Liver (tissue), 8 donors: ENCODE measurements at regions not wholly inside any gene's neighbourhood (a gene's known extent, or its start where the extent isn't known, plus 50 kb on each side); places are given as distances from the start of the nearest gene placed in this dataset.

Experiments used
- DNase-seq: peaks from one replicate; pipeline ENCODE4 v3.0.0-alpha.2; 2017; ENCODE audit warnings: low spot score
- H3K27ac ChIP-seq, 2 donors: one replicate each; pipeline ENCODE4 v1.7.0; 2013; ENCODE audit warnings: inconsistent platforms in 2 of 2, low read length in 2 of 2, control low read depth in 1 of 2, low read depth in 1 of 2, mild to moderate bottlenecking in 1 of 2
- H3K27me3 ChIP-seq, 4 donors: one replicate each; pipeline versions ENCODE4 v1.6.1 to v1.7.0; 2013; ENCODE audit warnings: low read length in 3 of 4, inconsistent platforms in 1 of 4, mild to moderate bottlenecking in 1 of 4, moderate library complexity in 1 of 4; ENCODE audit not compliant: control insufficient read depth in 4 of 4, insufficient read depth in 4 of 4
- H3K36me3 ChIP-seq, 4 donors: one replicate each; pipeline versions ENCODE4 v1.6.1 to v1.7.0; 2013; ENCODE audit warnings: low read length in 3 of 4, mild to moderate bottlenecking in 3 of 4, low read depth in 1 of 4, moderate library complexity in 1 of 4; ENCODE audit not compliant: control insufficient read depth in 4 of 4, insufficient read depth in 3 of 4
- H3K4me1 ChIP-seq, 4 donors: one replicate each; pipeline versions ENCODE4 v1.6.1 to v1.7.0; 2013; ENCODE audit warnings: low read length in 3 of 4, mild to moderate bottlenecking in 3 of 4, moderate library complexity in 1 of 4; ENCODE audit not compliant: control insufficient read depth in 4 of 4, insufficient read depth in 4 of 4
- H3K4me3 ChIP-seq, 3 donors: one replicate each; pipeline versions ENCODE4 v1.6.1 to v1.7.0; 2013; ENCODE audit warnings: low read length in 3 of 3, control low read depth in 1 of 3, low read depth in 1 of 3, mild to moderate bottlenecking in 1 of 3
- H3K9ac ChIP-seq, 2 donors: one replicate each; pipeline ENCODE4 v1.7.0; 2013; ENCODE audit warnings: low read length in 2 of 2, mild to moderate bottlenecking in 2 of 2, moderate library complexity in 2 of 2, control low read depth in 1 of 2, low read depth in 1 of 2
- H3K9me3 ChIP-seq, 4 donors: one replicate each; pipeline versions ENCODE4 v1.6.1 to v1.7.0; 2013; ENCODE audit warnings: low read length in 3 of 4; ENCODE audit not compliant: control insufficient read depth in 4 of 4
- CTCF ChIP-seq: fragments of 150-350 bp; IDR thresholded peaks from 2 replicates; pipeline ENCODE4 v1.5.1; 2017; ENCODE audit warnings: improper control_type of control experiment, low read depth, low read length; ENCODE audit not compliant: missing input control
- EGR1 ChIP-seq, 2 donors: IDR thresholded peaks; 2 replicates each; pipeline ENCODE4 v1.6.1; 2016 to 2018; ENCODE audit warnings: antibody characterized with exemption in 2 of 2, low read depth in 2 of 2
- FOXA1 ChIP-seq: IDR thresholded peaks from 2 replicates; pipeline ENCODE4 v1.6.1; 2016; ENCODE audit warnings: antibody characterized with exemption
- HNF4A ChIP-seq, 2 donors: conservative IDR thresholded peaks; 2 replicates each; pipeline ENCODE4 v1.6.1; 2016; ENCODE audit warnings: antibody characterized with exemption in 2 of 2, mild to moderate bottlenecking in 2 of 2
- HNF4G ChIP-seq: IDR thresholded peaks from 2 replicates; pipeline ENCODE4 v1.6.1; 2016; ENCODE audit warnings: antibody characterized with exemption
- JUND ChIP-seq, 2 donors: IDR thresholded peaks; 2 replicates each; pipeline ENCODE4 v1.6.1; 2016; ENCODE audit warnings: antibody characterized with exemption in 2 of 2
- MAX ChIP-seq: IDR thresholded peaks from 2 replicates; pipeline ENCODE4 v1.6.1; 2016; ENCODE audit warnings: antibody characterized with exemption
- RAD21 ChIP-seq, 2 donors: IDR thresholded peaks; 2 replicates each; pipeline ENCODE4 v1.6.1; 2016; ENCODE audit warnings: antibody characterized with exemption in 2 of 2, mild to moderate bottlenecking in 2 of 2
- REST ChIP-seq: IDR thresholded peaks from 2 replicates; pipeline ENCODE4 v1.6.1; 2016; ENCODE audit warnings: antibody characterized with exemption, mild to moderate bottlenecking
- RXRA ChIP-seq, 2 donors: IDR thresholded peaks; 2 replicates each; pipeline ENCODE4 v1.6.1; 2017 to 2018; ENCODE audit warnings: antibody characterized with exemption in 2 of 2, mild to moderate bottlenecking in 1 of 2
- WGBS: extraction: QIAGEN DNeasy Blood & Tissue Kit; methylation state at CpG from one replicate; pipeline ENCODE4 v1.1.7; 2013; 5-methylcytosine and 5-hydroxymethylcytosine counted together
- donor health status: healthy.
- donor health status: healthy.
- donor health status: healthy.
- donor health status: healthy.
- donor health status: healthy.

GRCh38 chr3:94515983-94516382 is 453.1 kb downstream of the NSUN3 start:
- H3K27me3 ChIP-seq = no peaks in the 10 kb centered on the region
- DNase-seq = no peak
- H3K9ac ChIP-seq = no peak overlapping the region
- H3K9me3 ChIP-seq = no peaks in the 10 kb centered on the region
- no peaks in the 10 kb centered on the region for H3K36me3 ChIP-seq
- H3K4me3 ChIP-seq = no peak overlapping the region
- WGBS = 82% methylated on average over 2 of the region's 2 CpGs
- TF ChIP-seq REST (no peak), FOXA1 (no peak), RXRA (IDR thresholded peaks at IDR 0.05) (no peak), HNF4G (no peak), CTCF (no peak), MAX (no peak), EGR1 (IDR thresholded peaks at IDR 0.05; ENCODE audit: low read depth in 2 of 2) (no peak)
- H3K4me1 ChIP-seq = no peaks in the 10 kb centered on the region
- H3K27ac ChIP-seq = no peak overlapping the region

GRCh38 chr3:94520364-94520763 is 457.5 kb downstream of the NSUN3 start:
- Histone ChIP-seq H3K36me3 (no peaks in the 10 kb centered on the region), H3K27me3 (no peaks in the 10 kb centered on the region), H3K27ac (no peak overlapping the region), H3K9me3 (no peaks in the 10 kb centered on the region), H3K4me3 (no peak overlapping the region), H3K9ac (no peak overlapping the region), H3K4me1 (peaks cover 3 to 20% (median 14%) of the 10 kb centered on the region in 4 donors)
- TF ChIP-seq HNF4A (conservative IDR thresholded peaks at IDR 0.05) (no peak), MAX (no peak), JUND (IDR thresholded peaks at IDR 0.05) (no peak)
- no peak for DNase-seq
- WGBS = 92% methylated on average over 1 of the region's 1 CpG

- TF ChIP-seq RAD21 (IDR thresholded peaks at IDR 0.05) (peak; percentile 70 to 81), REST (no peak), HNF4G (no peak), CTCF (peak; percentile 46)
- no peaks in the 10 kb centered on the region for H3K36me3 ChIP-seq
- H3K4me3 ChIP-seq = no peak overlapping the region
- H3K9me3 ChIP-seq = no peaks in the 10 kb centered on the region
- H3K27ac ChIP-seq = no peak overlapping the region
- H3K9ac ChIP-seq = no peak overlapping the region
- H3K4me1 ChIP-seq = peaks cover 3 to 24% (median 17%) of the 10 kb centered on the region in 4 donors
- no peak for DNase-seq
- no peaks in the 10 kb centered on the region for H3K27me3 ChIP-seq
Observed at GRCh38 chr3:94522488-94522887, 459.6 kb downstream of the NSUN3 start.
